ENCODE measurements at regions not wholly inside any gene's neighbourhood (a gene's known extent, or its start where the extent isn't known, plus 50 kb on each side); places are given as distances from the start of the nearest gene placed in this dataset.

DNA sequence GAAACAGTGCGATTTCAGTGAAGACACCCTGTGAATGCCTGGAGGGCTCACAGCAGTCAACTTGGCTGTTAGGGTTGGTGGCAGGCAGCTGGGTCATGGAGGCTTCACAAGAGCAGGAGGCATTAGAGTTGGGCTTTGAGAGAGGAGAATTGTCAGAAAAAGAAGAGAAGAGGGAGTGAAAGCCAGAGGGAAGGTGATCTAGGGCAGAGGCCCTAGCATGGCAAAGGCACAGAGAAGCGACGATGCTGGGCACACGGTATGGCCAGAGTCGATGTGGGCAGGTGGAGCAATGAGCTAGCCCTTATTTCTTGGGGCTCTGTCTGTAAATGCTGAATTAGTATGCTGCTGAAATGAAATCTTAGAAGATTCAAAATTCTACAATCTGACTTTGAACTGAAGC is 52.6 kb upstream of the OLFM4 start:
- Histone ChIP-seq H3K27me3 (ENCODE audit: insufficient read depth, low read length) (no peaks in the 10 kb centered on the region), H3K4me3 (ENCODE audit: low read length) (no peak overlapping the region), H3K4me1 (ENCODE audit: insufficient read depth, low read length) (peaks cover 32% of the 10 kb centered on the region), H3K9me3 (ENCODE audit: low read length) (no peaks in the 10 kb centered on the region), H3K36me3 (ENCODE audit: insufficient read depth, low read length) (no peaks in the 10 kb centered on the region), H2AFZ (ENCODE audit: low read depth, low read length) (no peak overlapping the region)

DNA sequence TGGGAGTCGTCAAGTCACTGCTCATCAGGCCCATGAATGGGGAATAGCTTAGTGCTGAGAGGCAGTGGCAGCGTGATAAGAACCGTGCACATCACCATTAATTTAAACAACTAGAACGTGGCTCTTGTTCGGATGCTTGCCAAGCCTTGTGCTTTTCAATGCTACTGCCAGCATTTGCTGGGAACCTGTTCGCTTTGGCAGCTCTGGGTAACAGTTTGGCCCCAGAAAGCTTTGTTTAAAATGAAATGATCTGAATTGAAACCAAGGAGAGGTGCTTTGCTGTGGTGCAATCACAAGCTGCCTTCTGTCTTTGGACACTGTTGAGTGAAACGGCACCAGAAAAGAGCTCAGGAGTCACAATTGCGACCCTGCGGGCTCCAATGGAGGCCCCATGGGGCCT is 53.5 kb upstream of the OLFM4 start:
- H3K27me3 ChIP-seq (ENCODE audit: insufficient read depth, low read length): no peaks in the 10 kb centered on the region

DNA sequence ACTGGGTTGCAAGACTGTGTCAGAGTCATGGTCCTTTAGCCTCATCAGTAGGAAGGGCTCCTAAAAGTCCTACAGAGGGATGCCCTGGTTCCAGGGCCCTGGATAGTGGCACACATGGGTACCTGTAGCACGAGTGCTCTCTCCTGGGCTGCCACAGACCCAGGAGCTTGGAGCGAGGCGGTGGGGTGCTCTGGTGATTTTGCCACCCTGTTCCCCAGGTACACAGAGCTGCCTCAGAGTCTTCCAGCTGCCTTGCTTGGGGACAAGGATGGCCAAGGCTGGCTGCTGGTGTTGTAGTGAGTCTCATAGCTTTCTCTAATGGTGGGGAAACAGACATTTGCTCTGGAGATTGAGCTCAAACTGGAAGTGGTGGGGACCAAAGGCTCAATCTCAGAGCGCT is 53.9 kb upstream of the OLFM4 start:
- Histone ChIP-seq H3K36me3 (ENCODE audit: insufficient read depth, low read length) (no peaks in the 10 kb centered on the region), H3K9me3 (ENCODE audit: low read length) (no peaks in the 10 kb centered on the region), H3K4me1 (ENCODE audit: insufficient read depth, low read length) (peaks cover 25% of the 10 kb centered on the region), H2AFZ (ENCODE audit: low read depth, low read length) (no peak overlapping the region), H3K4me3 (ENCODE audit: low read length) (no peak overlapping the region), H3K27me3 (ENCODE audit: insufficient read depth, low read length) (no peaks in the 10 kb centered on the region)

More for the DNA sequence above, 53.5 kb upstream of the OLFM4 start:
- no peak overlapping the region for H2AFZ ChIP-seq (ENCODE audit: low read depth, low read length)
- H3K4me3 ChIP-seq (ENCODE audit: low read length): no peak overlapping the region
- no peaks in the 10 kb centered on the region for H3K9me3 ChIP-seq (ENCODE audit: low read length)
- H3K36me3 ChIP-seq (ENCODE audit: insufficient read depth, low read length): no peaks in the 10 kb centered on the region
- H3K4me1 ChIP-seq (ENCODE audit: insufficient read depth, low read length): peaks cover 26% of the 10 kb centered on the region

DNA sequence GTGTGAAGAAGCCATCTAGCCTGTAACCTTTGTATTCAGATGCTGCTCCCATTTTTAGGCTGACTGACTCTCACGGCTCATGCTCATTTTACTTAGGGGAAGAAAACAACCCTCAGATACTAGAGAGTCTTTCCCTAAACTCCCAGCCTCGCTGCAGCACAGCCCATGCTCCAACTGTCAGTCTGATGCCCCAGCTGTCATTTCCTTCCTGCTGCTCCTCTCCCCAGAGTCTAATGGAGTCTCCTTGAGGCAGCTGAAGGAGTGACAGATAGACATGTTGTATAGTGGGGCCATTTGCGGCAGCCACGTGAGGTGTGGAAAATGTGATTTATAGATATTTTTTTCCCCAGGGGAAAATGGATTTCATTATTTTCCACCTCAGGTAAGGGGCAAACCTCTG is 59.2 kb upstream of the OLFM4 start:
- Histone ChIP-seq H3K4me1 (ENCODE audit: insufficient read depth, low read length) (peaks cover 29% of the 10 kb centered on the region), H3K27me3 (ENCODE audit: insufficient read depth, low read length) (no peaks in the 10 kb centered on the region), H2AFZ (ENCODE audit: low read depth, low read length) (no peak overlapping the region), H3K36me3 (ENCODE audit: insufficient read depth, low read length) (no peaks in the 10 kb centered on the region), H3K9me3 (ENCODE audit: low read length) (no peaks in the 10 kb centered on the region), H3K4me3 (ENCODE audit: low read length) (no peak overlapping the region)

DNA sequence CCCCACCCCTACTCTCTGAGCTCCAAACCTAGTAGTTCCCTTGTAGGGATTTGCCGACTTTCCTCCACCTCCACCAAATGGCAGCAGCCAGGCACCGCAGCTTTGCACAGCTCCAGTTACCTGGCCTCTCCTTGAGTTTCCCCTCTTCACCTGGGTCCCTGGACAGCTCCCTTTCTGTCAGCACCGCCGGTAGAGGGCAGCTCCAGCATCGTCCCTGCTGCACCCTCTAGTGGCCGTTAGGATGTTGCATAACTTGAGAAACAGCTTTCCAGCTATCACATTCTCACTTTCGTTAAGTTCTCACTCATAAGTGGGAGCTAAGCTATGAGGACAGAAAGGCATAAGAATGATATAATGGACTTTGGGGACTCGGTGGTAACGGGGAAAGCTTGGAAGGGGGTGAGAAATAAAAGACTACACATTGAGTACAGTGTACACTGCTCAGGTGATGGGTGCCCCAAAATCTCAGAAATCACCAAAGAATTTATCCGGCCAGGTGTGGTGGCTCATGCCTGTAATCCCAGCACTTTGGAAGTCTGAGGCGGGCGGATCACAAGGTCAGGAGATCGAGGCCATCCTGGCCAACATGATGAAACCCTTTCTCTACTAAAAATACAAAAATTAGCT is 60.4 kb upstream of the OLFM4 start:
- Histone ChIP-seq H3K27me3 (ENCODE audit: insufficient read depth, low read length) (no peaks in the 10 kb centered on the region), H3K4me3 (ENCODE audit: low read length) (no peak overlapping the region), H2AFZ (ENCODE audit: low read depth, low read length) (no peak overlapping the region), H3K36me3 (ENCODE audit: insufficient read depth, low read length) (no peaks in the 10 kb centered on the region), H3K4me1 (ENCODE audit: insufficient read depth, low read length) (peaks cover 39% of the 10 kb centered on the region), H3K9me3 (ENCODE audit: low read length) (no peaks in the 10 kb centered on the region)

DNA sequence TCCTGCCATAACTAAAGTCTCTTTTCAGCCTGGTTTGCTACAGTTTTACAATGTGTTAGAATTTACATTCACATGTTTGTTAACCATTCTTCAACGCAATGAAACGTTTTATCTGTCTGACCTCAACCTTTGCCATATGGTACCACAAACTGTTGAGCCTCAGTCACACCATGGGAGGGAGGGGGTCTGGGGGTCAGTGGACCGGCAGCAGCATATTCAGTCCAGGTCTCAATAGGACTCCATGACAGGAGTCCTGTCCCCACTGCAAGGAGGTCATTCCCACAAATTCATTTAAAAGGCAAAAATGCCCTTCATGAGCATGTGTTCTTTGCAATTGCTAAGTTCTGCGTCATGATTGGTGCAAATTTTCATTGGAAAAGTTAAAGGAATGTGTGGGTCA is 66.6 kb upstream of the OLFM4 start:
- Histone ChIP-seq H3K4me1 (ENCODE audit: insufficient read depth, low read length) (peaks cover 70% of the 10 kb centered on the region), H2AFZ (ENCODE audit: low read depth, low read length) (no peak overlapping the region), H3K4me3 (ENCODE audit: low read length) (no peak overlapping the region), H3K9me3 (ENCODE audit: low read length) (no peaks in the 10 kb centered on the region), H3K36me3 (ENCODE audit: insufficient read depth, low read length) (no peaks in the 10 kb centered on the region), H3K27me3 (ENCODE audit: insufficient read depth, low read length) (no peaks in the 10 kb centered on the region)

DNA sequence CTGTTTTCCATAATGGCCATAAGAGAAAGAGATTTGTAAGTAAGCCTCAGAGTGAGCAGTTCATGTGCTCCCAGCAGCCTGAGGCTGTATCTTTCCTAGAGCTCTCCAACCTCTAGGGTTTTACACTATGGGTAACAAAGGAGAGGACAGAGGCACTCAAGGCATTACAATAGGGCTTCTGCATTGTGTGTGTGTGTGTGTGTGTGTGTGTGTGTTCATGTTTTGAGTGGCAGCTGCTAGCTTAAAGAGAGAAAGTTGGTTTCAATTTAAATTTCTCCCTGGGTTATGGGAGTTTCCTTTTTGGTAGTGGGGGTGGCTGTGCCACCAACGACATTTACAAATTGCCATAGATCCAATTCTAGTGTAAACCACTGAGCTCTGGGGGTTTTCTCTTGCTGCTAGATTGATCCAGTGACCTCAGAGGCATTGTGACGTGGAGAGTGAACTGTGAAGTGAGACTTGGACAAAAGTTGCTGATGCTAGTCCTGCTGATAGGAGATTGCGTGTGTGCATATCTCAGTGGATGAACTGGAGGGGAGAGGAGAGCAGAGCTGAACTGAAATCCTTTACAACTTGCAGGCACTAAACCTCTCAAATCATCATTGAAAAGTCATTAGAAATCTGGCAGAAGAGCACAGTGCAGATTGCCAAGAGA is 67.2 kb upstream of the OLFM4 start:
- Histone ChIP-seq H3K4me3 (ENCODE audit: low read length) (no peak overlapping the region), H2AFZ (ENCODE audit: low read depth, low read length) (no peak overlapping the region), H3K36me3 (ENCODE audit: insufficient read depth, low read length) (no peaks in the 10 kb centered on the region), H3K4me1 (ENCODE audit: insufficient read depth, low read length) (peaks cover 76% of the 10 kb centered on the region), H3K9me3 (ENCODE audit: low read length) (no peaks in the 10 kb centered on the region), H3K27me3 (ENCODE audit: insufficient read depth, low read length) (no peaks in the 10 kb centered on the region)

DNA sequence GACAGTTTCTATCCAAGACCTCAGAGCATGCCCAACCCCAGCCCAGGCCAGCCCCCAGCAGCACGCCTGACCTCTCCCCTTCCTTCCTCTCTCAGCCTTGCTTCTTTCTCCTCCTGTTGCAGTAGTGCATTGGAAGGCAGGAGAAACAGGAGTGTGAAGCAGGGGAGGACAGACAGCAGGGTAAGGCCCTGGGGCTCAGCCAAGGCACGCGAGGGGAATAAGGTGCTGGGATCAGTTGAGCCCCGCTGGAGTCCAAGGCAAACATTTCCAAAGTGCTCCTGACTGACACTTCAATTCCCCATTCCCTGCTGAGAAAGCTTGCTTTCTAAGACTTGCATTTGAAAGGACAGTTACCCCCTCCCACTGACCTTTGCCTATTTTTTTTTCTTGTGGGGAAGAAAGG is 73.1 kb upstream of the OLFM4 start:
- no peaks in the 10 kb centered on the region for H3K36me3 ChIP-seq (ENCODE audit: insufficient read depth, low read length)
- H3K4me3 ChIP-seq (ENCODE audit: low read length): no peak overlapping the region
- H2AFZ ChIP-seq (ENCODE audit: low read depth, low read length): no peak overlapping the region
- H3K9me3 ChIP-seq (ENCODE audit: low read length): no peaks in the 10 kb centered on the region
- peaks cover 43% of the 10 kb centered on the region for H3K4me1 ChIP-seq (ENCODE audit: insufficient read depth, low read length)
- no peaks in the 10 kb centered on the region for H3K27me3 ChIP-seq (ENCODE audit: insufficient read depth, low read length)

DNA sequence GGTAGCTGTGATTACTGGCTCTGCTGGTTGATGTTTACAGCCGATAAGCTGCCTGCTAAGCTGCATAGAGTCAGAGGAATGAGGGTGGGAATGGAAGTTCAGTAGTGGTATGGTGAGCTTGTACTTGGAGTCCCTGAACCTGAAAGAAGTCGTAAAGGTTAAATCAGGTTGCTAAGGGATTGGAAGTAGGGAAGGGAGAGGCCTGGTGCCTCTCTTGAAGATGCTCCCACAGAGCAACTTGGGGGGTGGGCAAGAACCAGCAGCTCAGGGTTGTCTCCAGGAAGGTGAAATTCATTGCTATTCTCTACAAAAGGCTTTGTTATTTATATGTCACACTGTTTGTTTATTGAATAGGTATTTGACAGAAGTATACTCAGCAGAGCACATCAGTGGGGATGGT is 73.8 kb upstream of the OLFM4 start:
- Histone ChIP-seq H3K4me3 (ENCODE audit: low read length) (no peak overlapping the region), H3K27me3 (ENCODE audit: insufficient read depth, low read length) (no peaks in the 10 kb centered on the region), H3K9me3 (ENCODE audit: low read length) (no peaks in the 10 kb centered on the region), H3K36me3 (ENCODE audit: insufficient read depth, low read length) (no peaks in the 10 kb centered on the region), H2AFZ (ENCODE audit: low read depth, low read length) (no peak overlapping the region), H3K4me1 (ENCODE audit: insufficient read depth, low read length) (peaks cover 40% of the 10 kb centered on the region)

DNA sequence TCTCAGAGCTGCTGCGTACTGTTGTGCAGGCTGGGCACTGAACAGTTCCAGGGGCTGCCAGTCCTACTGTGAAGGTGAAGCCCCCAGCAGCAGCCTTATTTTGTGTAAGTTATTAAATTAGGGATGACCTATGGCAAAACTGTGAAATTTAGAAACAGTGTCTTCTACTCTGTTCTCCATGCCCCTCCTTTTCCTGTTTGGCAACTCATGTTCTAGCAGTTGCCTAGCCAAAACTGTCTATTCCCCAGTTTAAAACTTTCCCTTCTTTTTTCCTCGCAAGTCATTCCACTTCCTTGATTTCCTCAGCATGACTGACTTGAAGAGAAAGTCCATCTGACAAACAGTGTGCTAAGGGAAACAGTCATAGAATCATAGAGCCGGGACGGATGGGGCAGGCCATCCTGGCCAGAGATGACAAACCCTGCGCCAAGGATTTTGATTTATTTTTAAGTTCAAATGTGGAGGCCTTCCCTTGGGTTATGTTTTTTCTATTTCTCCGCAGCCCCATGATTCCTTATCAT is 78.1 kb upstream of the OLFM4 start:
- H3K36me3 ChIP-seq (ENCODE audit: insufficient read depth, low read length): no peaks in the 10 kb centered on the region
- no peaks in the 10 kb centered on the region for H3K9me3 ChIP-seq (ENCODE audit: low read length)
- no peaks in the 10 kb centered on the region for H3K27me3 ChIP-seq (ENCODE audit: insufficient read depth, low read length)
- no peak overlapping the region for H3K4me3 ChIP-seq (ENCODE audit: low read length)
- no peak overlapping the region for H2AFZ ChIP-seq (ENCODE audit: low read depth, low read length)
- H3K4me1 ChIP-seq (ENCODE audit: insufficient read depth, low read length): peaks cover 26% of the 10 kb centered on the region

DNA sequence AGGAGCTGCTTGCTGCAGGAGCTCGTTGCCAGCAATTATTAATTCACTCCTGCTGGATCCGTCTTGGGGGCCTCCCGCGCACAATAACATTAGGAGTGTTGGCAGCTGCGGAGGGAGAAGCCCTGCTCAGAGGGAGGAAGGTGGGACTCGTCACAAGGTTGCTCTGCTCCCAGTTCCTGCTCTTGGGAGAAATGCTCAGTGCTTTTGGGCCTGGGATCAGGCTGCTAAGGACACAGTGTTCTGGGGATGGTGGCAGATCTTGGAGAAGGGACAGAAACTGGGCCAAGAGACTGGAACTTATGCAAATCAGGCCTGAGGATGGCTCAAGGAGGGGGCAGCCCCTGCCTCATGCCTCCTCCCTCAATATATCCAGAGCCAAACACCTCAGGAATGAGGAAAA is 78.9 kb upstream of the OLFM4 start:
- Histone ChIP-seq H3K4me3 (ENCODE audit: low read length) (no peak overlapping the region), H2AFZ (ENCODE audit: low read depth, low read length) (no peak overlapping the region), H3K27me3 (ENCODE audit: insufficient read depth, low read length) (no peaks in the 10 kb centered on the region), H3K36me3 (ENCODE audit: insufficient read depth, low read length) (no peaks in the 10 kb centered on the region), H3K9me3 (ENCODE audit: low read length) (no peaks in the 10 kb centered on the region), H3K4me1 (ENCODE audit: insufficient read depth, low read length) (peaks cover 19% of the 10 kb centered on the region)

DNA sequence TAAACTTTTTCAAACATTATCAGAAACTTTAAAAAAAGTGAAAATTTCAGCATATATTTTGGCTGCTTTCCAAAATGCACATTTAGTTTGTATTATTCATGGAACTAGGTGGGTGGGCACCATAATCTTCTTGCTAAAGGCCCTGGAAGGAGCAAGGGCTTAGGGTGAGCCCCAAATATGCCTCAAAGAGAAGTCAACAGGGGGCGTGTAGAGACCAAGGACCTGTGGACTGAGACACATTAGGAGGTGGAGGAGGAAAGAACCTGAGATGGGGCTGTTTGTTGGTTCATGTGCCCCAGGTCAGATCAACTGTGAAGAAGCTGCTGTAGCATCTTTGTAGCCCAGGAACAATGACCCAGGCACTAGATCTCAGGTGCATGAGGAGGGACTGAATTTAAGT is 79.6 kb upstream of the OLFM4 start:
- no peaks in the 10 kb centered on the region for H3K27me3 ChIP-seq (ENCODE audit: insufficient read depth, low read length)
- H3K4me3 ChIP-seq (ENCODE audit: low read length): no peak overlapping the region
- H2AFZ ChIP-seq (ENCODE audit: low read depth, low read length): no peak overlapping the region
- H3K4me1 ChIP-seq (ENCODE audit: insufficient read depth, low read length): peaks cover 15% of the 10 kb centered on the region
- no peaks in the 10 kb centered on the region for H3K9me3 ChIP-seq (ENCODE audit: low read length)
- no peaks in the 10 kb centered on the region for H3K36me3 ChIP-seq (ENCODE audit: insufficient read depth, low read length)

DNA sequence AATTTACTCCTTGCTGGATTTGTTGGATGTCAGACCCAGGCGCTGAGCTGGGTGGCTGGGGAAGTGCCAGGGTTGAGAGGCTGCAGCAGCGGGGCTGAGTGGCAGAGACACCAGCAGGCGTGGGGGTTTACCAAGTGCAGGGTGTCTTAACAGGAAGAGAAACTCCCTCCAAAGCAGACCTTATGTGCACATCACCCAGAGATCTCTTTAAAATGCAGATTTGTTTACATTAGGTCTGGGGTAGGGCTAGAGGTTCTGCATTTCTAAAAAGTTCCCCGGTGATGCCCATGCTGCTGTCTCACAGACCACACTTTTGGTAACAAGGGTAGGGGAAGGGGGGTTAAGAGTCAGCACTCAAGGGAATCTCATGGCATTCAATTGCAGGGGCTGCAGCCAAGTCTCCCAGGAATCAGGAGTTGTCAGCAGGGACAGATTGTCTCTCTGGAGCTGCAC is 80.7 kb upstream of the OLFM4 start:
- no peaks in the 10 kb centered on the region for H3K9me3 ChIP-seq (ENCODE audit: low read length)
- H3K36me3 ChIP-seq (ENCODE audit: insufficient read depth, low read length): no peaks in the 10 kb centered on the region
- H3K4me1 ChIP-seq (ENCODE audit: insufficient read depth, low read length): peaks cover 22% of the 10 kb centered on the region
- no peak overlapping the region for H2AFZ ChIP-seq (ENCODE audit: low read depth, low read length)
- no peaks in the 10 kb centered on the region for H3K27me3 ChIP-seq (ENCODE audit: insufficient read depth, low read length)
- H3K4me3 ChIP-seq (ENCODE audit: low read length): no peak overlapping the region

DNA sequence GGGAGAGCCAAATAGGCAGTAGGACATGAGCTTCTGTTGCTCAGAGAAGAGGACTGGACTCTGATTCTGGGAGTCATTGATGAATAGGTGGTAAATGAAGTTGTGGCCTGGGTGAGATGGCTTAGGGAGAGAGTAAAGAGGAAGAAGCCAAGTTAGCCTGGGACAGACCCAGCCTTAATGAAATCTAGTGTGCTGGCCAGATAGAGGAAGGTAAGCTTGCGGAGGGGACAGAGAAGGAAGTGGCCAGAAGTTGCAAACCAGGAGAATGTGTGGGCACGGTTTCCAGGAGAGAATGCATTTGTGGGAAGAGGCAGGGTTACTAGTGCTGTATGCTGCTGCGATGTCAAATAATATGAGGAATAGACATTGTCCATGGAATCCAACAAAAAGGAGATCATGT is 83.3 kb upstream of the OLFM4 start:
- no peaks in the 10 kb centered on the region for H3K36me3 ChIP-seq (ENCODE audit: insufficient read depth, low read length)
- H3K27me3 ChIP-seq (ENCODE audit: insufficient read depth, low read length): no peaks in the 10 kb centered on the region
- no peak overlapping the region for H2AFZ ChIP-seq (ENCODE audit: low read depth, low read length)
- H3K4me1 ChIP-seq (ENCODE audit: insufficient read depth, low read length): peaks cover 25% of the 10 kb centered on the region
- H3K9me3 ChIP-seq (ENCODE audit: low read length): no peaks in the 10 kb centered on the region
- no peak overlapping the region for H3K4me3 ChIP-seq (ENCODE audit: low read length)

Data from neuron (in vitro differentiated cells).